HG03457 (cell line): ENCODE measurements at regions not wholly inside any gene's neighbourhood (a gene's known extent, or its start where the extent isn't known, plus 50 kb on each side); places are given as distances from the start of the nearest gene placed in this dataset.
"Not testable (repeated sequence)": the region's sequence is repeated elsewhere in the genome, so short reads cannot be mapped to it uniquely, and the experiment has no call there.

Experiments used
- ATAC-seq: cut with Tn5 transposase; IDR thresholded peaks from one replicate; pipeline ENCODE4 v1.9.1; 2021; ENCODE audit warnings: moderate number of reproducible peaks; ENCODE audit not compliant: unreplicated experiment

DNA sequence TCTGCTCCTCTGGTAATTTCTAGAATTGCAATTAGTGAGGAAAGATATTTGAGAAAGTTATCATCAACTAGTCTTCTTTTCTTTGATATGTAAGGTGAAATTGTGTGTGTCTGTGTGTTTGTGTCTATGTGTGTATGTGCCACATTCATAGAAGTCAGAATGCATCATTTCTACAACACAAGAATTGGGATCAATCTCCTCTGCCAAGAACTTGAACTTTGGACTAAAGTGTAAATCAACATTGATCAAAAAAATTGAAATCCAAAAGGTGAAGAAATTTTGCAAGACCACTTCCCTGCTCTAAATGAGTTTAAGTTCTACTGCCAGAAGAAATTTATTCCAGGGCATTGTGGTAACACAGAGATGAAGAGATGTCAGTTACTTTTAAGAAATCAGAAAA, 1072.8 kb downstream of the GRM8 start:
- no peak for ATAC-seq

DNA sequence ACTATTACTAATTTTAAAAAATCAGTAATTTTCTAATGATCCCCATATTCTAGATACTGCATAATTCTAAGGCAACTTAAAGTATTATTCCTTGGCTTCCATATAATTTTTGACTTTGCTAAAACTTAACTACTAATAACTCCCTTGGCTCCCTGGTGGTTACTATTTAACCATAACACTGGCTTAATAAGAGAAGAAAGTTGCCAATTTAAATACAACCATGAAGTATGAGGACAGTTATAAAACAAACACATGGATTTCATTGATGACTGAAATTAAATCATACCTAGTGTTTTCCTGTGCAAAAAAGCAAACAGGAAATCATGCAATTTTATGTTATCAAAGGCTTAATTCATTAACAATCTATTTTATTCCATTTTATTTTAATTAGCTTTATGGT, 1073.9 kb downstream of the GRM8 start:
- no peak for ATAC-seq

DNA sequence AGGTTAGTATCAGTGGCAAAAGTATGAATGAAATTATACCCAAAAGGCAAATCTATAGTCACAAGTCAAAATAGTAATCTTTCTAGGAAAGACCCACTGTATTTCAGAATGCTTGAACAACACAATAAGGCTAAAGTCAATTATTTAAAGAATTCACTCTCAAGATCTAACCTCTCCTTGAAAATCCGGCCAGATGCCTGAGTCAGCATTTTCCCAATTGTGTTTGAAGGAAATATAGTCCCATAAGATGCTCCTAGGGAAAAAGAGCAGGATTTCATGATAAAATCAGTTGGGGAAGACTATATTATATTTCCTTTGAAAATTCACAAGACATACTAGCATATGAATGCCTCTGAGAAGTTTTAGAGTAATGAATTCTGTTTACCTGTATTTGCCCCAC, 1075.0 kb downstream of the GRM8 start:
- no peak for ATAC-seq

DNA sequence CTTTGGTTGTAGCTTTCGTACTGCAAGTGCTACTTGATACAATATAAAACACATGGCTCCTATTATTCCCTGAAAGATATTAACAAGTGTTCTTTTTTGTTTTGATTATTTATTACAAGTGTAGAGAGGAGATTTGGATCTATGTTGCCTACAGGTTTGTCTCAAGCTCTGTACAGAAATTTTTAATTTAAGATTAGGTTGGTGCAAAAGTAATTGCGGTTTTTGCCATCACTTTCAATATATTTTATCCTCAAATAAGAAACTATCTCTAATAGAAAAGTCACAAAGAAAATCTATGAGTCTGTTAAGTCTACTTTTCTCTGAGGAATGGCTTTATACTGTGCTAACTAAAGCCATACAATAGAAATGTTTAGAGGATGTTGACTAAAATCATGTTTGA, 1086.1 kb downstream of the GRM8 start:
- no peak for ATAC-seq

DNA sequence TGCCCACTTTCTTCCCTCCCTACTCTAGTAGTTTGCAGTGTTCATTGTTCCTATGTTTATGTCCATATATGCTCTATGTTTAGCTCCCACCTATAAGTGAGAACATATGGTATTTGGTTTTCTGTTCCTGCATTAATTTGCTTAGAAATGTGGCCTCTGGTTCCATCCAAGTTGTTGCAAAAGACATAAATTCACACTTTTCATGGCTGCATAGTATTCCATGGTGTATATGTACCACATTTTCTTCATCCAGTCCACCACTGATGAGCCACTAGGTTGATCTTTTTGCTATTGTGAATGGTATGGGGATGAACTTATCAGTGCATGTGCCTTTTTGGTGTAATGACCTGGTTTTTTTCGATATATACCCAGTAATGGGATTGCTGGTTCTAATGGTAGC, 1089.1 kb downstream of the GRM8 start:
- ATAC-seq = no peak

DNA sequence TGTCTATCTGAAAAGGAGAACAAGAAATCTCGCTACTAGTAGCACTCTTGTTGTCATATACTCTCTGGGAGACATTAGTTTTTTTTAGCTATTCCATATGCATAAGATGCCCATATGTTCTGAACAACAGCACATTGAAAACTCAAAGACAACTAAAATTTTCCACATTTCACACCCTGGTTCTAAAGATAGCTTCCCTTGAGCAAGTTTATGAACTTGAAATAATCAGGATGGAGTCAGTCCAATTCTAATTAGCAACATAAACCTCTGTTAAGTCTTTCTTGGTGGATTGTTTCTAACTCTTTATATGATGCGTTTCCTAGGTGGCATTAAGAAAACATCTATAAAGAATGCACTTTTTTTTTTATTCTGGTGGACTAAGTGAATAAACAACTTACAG, 1095.3 kb downstream of the GRM8 start:
- ATAC-seq = no peak

DNA sequence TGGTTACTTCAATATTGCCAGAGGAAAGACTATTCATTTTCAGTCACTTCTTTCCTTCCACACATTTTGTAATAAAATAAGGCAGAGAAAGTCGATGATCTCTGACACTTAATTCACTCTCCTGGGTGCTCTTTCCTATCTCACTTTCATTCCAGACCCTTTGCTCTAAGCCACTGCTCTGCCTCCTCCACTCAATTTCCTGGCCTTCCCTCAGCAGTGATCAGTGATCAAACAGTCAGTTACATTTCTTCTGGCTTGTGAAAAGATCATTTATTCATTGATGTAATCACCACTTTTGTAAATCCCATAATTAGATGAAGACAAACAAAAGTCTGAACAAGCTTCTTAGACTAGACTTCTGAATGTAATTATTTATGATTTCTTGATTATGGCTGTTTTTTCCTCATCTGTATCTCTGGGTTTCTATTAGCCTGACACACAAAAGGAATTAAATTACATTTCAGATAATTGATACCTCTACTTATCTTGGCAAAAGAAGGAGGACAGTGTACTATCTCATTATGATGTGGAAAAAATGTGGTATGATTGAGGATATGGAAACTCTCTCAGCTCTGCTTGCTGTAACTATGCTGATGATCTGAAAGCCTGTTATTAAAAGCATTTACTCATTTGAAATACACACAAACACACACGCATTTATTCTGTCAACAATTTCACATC, 1102.3 kb downstream of the GRM8 start:
- ATAC-seq = no peak

DNA sequence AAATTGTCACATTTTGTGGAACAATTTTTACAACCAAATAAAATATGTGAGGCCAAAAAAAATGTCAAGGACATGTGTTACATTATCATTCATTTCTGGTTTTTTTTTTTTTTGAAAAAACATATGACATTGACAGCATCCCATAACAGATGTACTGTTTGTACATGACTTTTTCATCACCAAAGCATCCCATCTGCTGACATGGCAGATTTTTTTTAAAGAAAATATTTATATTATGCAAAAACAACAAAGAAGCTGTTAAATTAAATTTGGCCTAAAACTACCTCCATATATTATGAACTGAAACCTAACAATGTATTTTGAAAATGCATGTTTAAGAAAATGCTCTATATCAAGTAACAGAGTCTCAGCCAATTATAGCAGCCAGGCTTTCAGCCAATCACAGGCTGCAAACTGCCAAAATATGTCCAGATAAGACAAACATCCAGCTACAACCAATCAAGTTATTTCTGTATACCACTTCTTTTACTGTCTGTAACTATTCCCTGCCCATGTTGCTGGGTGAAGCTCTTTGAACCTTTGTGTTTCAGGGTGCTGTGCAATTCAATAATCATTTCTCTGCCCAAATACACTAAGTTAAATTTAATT, 1111.8 kb downstream of the GRM8 start:
- no peak for ATAC-seq

DNA sequence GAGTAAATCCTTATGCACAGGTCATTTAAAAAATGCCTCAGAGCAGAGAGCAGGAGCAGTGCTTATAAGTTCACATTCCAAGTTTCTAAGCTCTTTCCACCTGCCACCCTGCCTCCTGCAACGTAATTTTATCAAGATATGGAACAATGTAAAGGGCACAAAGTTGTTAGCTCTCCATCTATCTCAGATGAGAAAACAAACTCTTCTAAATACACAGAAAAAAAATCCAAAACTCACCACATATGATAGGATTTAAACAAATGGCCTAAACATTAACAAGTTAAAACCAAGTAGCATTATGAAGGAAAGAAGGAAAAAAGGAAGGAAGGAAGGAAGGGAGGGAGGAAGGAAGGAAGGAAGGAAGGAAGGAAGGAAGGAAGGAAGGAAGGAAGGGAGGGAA, 1132.8 kb downstream of the GRM8 start:
- ATAC-seq = no peak

DNA sequence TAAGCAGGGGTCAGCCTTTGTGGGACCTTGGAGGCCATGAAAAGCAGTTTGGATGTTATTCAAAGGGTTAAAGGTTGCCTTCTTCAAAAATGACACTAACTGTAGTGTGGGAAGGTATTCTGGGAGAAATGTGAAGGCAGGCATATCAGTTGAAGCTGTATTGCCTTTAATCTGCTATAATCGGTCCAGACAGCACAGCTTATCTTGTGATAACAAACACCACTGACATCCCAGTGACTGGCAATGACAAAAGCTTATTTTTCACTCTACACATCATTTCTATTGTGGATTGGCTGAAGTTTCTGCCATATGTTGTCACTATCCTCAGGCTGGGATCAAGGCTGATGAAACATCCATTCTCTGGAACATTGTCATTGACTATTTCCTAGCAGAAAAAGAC, 1149.2 kb downstream of the GRM8 start:
- no peak for ATAC-seq

DNA sequence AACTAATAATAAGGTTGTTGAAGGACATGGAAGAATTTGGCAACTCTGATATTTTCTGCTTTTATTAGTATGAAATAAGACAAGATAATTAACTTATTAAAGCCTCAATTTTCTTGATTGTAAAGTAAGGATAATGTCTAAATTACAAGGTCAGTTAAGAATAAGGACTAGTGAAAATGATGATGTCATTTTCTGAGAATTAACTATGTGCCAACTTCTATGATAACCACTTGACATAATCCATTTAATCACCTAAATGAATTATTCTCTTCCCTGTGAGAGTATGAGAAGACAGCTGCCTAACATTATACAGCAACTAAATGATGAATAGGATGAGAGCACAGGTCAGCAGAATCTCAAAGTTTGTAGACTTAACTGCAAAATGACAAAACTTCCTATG, 1153.4 kb upstream of the POT1 start:
- ATAC-seq = no peak

DNA sequence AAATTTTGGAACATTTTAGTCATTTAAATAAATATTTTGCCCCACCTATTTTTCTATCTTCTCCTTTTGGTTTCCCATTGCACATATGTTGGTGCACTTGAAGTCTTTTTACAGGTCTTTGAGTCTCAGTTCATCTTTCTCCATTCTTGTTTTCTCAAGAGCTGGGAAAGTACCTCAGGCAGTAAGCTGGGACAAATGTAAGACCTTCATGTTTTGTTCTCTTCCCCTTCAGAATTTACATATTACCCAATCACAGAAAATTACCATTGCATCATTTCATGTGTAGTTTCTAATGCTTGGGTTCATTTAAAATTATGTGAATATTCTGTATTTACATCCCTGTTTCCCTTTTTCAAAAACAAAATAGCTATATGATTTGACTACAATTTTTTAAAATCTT, 1150.0 kb upstream of the POT1 start:
- ATAC-seq = no peak

DNA sequence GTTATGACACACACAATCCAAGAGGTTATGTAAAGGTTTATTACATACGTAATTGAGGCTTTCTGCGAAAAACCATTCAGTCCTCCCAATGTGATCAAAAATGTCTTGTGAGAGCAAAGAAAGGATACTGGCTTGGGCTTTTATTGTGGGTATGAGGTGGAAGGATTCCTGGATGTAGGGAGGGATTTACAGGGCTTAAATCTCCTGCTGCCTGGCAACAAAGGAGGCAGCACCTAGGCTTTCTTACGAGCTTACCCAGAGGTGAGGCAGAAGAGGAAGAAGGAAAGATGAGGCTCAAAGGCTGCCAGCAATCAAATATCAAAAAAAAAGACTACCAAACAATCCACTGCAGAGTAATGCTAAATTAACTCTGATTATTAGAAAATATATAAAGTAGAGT, 1149.5 kb upstream of the POT1 start:
- no peak for ATAC-seq

DNA sequence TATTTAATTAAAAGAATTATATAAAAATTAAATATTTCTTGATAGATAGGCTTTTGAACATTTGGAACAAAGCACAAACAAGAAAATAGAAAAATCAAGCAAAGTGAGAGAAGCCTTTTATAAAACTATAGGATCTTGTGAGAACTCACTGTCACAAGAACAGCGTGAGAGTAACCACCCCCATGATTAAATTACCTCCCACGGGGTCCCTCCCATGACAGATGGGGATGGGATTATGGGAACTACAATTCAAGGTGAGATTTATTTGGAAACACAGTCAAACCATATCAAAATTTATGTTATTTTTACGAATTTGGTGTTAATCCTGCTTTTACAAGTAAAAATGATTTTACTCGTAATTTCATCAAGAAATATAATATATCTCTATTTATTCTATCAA, 1136.1 kb upstream of the POT1 start:
- no peak for ATAC-seq

DNA sequence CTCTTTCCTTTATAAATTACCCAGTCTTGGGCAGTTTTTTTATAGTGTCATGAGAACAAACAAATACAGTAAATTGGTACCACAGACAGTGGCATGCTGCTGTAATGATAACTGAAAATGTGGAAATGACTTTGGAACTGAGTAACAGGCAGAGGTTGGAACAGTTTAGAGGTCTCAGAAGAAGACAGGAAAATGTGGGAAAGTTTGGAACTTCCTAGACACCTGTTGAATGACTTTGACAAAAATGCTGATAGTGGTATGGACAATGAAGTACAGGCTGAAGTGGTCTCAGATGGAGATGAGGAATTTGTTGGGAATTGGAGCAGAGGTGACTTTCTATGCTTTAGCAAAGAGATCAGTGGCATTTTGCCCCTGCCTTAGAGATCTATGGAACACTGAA, 1128.4 kb upstream of the POT1 start:
- ATAC-seq = no peak

DNA sequence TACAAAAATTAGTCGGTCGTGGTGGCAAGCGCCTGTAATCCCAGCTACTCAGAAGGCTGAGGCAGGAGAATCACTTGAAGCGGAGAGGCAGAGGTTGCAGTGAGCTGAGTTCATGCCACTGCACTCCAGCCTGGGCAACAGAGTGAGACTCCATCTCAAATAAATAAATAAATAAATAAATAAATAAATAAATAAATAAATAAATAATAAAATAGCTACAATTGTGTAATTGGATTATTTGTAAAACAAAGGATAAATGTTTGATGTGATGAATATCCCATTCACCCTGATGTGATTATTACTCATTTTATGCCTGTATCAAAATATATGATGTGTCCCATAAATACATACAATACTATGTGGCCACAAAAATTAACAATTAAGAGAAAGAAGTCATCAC, 1127.0 kb upstream of the POT1 start:
- ATAC-seq = not testable (repeated sequence)

DNA sequence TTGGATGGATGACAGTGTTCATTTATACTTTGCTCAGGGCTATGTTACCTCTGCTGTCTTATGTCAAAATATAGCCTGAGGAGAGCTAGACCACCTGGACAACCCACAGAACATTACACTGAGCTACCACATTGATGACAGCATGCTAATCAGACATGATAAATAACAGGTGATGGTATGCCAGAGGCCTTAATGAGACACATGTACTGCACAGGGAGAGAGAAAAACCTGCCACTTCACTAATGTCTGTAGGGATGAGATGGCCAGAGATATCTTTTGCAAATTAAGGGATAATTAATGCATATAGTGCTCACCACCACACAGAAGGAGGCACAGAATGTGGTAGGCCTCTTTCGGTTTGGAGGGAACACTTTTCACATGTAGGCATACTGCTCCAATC, 1122.6 kb upstream of the POT1 start:
- no peak for ATAC-seq

DNA sequence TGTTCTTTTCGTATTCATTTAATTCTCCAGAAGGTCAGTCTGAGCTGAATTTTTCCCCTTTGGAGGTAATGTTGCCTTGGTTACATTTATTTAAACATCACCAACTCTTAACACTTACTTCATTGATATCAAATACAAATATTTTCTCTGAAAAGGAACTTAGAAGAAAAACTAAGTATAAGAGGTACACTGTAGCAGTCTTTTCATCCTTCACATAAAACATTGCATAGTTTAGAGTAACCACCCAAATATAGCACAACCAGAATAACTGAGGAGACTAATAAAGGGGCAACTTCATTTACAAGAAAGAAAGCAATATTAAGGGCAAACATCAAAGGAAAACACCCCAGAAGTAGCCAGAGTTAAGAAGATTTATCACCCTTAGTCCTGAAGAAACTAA, 1115.0 kb upstream of the POT1 start:
- no peak for ATAC-seq

DNA sequence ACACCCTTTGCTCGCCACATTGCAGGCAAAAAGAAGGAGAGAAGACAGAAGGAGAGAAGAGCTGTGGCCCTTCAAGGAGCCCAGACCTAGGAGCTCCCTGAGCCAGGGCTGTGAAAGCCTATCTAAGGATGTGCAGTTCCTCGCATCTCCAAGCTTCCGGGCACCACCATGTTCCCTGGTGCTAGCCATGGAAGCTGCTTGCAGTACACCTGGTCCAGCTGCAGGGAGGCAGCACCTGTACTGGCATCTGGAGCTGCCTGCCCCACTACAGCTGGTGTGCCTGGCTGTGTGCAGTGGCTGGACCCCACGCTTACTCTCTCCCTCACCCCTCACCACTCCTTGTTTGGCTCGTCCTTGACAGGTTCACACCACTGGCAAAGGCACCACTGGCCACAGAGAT, 1111.8 kb upstream of the POT1 start:
- no peak for ATAC-seq

DNA sequence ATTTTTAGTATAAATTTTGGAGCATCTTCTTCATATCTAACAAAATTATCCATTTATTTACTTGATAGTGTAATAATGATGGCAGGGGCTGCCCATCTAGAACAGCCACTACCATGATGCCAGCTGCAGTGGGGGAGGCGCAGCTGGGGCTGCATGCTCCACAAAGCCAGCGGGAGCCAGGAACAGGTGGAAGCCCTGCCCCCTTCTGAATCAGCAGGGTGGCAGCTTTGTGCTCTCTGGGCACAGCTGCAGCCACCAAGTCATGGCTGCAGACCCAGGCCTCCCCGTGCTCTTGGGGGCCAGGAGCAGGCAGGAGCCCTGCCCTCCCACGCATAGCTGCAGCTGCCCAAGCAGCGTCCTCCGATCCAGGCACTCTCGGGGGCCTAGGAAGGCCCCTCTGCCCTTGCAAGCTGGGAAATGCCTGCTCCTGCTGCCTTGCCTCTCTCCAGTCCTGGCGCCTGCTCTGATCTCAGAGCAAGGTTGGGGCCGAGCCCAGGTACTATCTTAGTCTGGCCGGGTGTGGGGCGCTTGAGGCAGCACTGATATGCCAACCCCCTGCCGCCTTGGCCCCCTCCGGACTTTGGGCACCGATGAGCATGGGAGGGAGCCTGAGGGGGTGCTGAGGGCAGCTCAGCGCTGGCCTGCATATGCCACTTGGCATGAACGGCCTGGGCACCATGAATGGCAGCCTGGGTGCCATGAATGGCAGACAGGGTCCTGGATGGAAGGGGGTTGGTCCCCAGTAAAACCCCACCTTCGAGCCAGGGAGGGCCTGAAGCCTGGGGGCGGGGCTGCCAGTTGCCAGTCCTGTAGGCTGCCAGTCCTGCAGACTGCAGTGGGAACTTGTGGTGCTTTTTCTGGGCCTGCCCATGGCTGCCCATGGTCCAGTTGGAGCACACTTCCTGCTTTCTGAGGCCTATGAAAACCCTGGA, 1110.8 kb upstream of the POT1 start:
- ATAC-seq = no peak

DNA sequence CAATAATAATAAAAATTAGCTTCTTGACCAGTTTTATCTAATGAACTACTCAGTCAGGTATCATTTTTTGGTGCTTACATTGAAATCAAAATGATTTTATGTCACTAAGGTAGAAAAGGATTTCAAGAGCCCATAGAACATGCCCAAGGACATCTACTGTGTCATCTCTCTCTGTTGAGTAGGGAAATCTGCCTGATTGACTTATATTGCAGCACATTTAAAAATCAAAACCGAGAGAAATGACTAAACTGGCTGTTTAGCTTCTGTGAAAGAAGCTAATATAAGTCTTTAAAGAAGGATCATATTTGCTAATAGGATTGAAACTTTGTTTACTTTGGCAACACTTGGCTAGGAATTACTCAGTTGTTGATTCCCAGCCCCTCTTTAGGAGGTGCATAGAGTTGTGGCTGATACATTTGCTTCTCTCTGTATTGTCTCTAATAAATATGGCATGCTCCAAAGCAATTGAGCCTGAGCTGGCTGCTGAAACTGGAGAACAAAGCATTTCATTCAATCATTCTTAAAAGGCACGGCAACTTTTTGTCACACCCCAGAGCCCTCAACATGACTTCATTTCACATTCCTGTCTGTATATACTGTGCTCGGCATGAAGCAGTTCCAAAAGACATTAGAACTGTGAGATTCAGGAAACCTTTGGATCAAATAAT, 1096.9 kb upstream of the POT1 start:
- ATAC-seq = no peak

DNA sequence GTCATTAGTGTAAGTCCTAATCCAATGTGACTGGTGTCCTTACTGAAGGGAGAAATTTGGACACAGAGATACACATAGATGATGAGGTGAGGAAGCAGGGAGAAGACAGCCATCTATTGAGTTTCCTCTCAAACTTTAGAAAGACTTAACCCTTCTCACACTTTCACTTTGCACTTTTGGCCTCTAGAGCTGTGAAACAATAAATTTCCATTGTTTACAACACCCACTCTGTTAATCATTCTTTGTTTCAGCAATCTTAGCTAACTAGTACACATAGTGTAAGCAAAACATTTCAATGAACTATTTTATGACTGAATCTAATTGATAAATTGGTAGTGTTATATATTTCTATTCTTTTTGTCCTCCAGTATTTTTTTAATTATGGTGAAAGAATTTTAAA, 1092.8 kb upstream of the POT1 start:
- ATAC-seq = no peak
